Small intestine (tissue), 7 donors: ENCODE measurements at regions not wholly inside any gene's neighbourhood (a gene's known extent, or its start where the extent isn't known, plus 50 kb on each side); places are given as distances from the start of the nearest gene placed in this dataset.
"Not testable (repeated sequence)": the region's sequence is repeated elsewhere in the genome, so short reads cannot be mapped to it uniquely, and the experiment has no call there.

Experiments used
- DNase-seq, 2 donors: peaks; one replicate each; pipeline versions ENCODE4 v3.0.0 to v3.0.0-alpha.2; 2013
- FAIRE-seq: peaks from 2 replicates; lab custom pipeline; 2012; peaks lifted over from hg19 to GRCh38; lab: Jason Lieb, UNC
- H3K27ac ChIP-seq, 3 donors: one replicate each; pipeline ENCODE4 v1.5.1; 2013; ENCODE audit warnings: low read length in 2 of 3, mild to moderate bottlenecking in 2 of 3, control low read depth in 1 of 3, inconsistent platforms in 1 of 3, low read depth in 1 of 3, moderate library complexity in 1 of 3
- H3K27me3 ChIP-seq, 3 donors: one replicate each; pipeline ENCODE4 v1.6.1; 2013; ENCODE audit warnings: low read length in 3 of 3, inconsistent platforms in 1 of 3; ENCODE audit not compliant: control insufficient read depth in 3 of 3, insufficient read depth in 3 of 3
- H3K36me3 ChIP-seq, 3 donors: one replicate each; pipeline ENCODE4 v1.6.1; 2013; ENCODE audit warnings: low read length in 3 of 3, inconsistent platforms in 1 of 3, low read depth in 1 of 3, mild to moderate bottlenecking in 1 of 3, moderate library complexity in 1 of 3; ENCODE audit not compliant: control insufficient read depth in 3 of 3, insufficient read depth in 2 of 3
- H3K4me1 ChIP-seq, 3 donors: one replicate each; pipeline ENCODE4 v1.6.1; 2013; ENCODE audit warnings: low read length in 2 of 3, inconsistent platforms in 1 of 3, low read depth in 1 of 3, mild to moderate bottlenecking in 1 of 3, moderate library complexity in 1 of 3; ENCODE audit not compliant: control insufficient read depth in 3 of 3, insufficient read depth in 2 of 3
- H3K4me3 ChIP-seq, 3 donors: one replicate each; pipeline ENCODE4 v1.5.1; 2013; ENCODE audit warnings: low read length in 3 of 3, control low read depth in 1 of 3, inconsistent platforms in 1 of 3, low read depth in 1 of 3, mild to moderate bottlenecking in 1 of 3, moderate library complexity in 1 of 3
- H3K9me3 ChIP-seq, 2 donors: one replicate each; pipeline ENCODE4 v1.6.1; 2013; ENCODE audit warnings: low read depth in 1 of 2, low read length in 1 of 2; ENCODE audit not compliant: control insufficient read depth in 2 of 2, insufficient read depth in 1 of 2
- WGBS, 3 donors: extraction: QIAGEN DNeasy Blood & Tissue Kit; methylation state at CpG; one replicate each; pipeline ENCODE4 v1.1.7; 2013; 5-methylcytosine and 5-hydroxymethylcytosine counted together
- donor health status: healthy with polysubstance abuse.
- donor health status: control.
- donor health status: control.
- donor health status: Bipolar disorder and iron deficiency.
- donor health status: healthy.

GRCh38 chr3:161649900-161650484 lies 153.4 kb downstream of the OTOL1 start:
- no peak for FAIRE-seq
- H3K27me3 ChIP-seq: no peaks in the 10 kb centered on the region
- no peak overlapping the region for H3K4me3 ChIP-seq
- no peak for DNase-seq
- 52 to 76% (median 55%) methylated on average over 3 of the region's 3 CpGs for WGBS, 3 donors
- H3K36me3 ChIP-seq: no peaks in the 10 kb centered on the region
- no peaks in the 10 kb centered on the region for H3K9me3 ChIP-seq
- H3K4me1 ChIP-seq: no peaks in the 10 kb centered on the region
- no peak overlapping the region for H3K27ac ChIP-seq

GRCh38 chr3:161657786-161658185 lies 161.2 kb downstream of the OTOL1 start:
- WGBS, 3 donors: 72 to 84% (median 82%) methylated on average over 1 of the region's 1 CpG
- H3K9me3 ChIP-seq: no peaks in the 10 kb centered on the region
- H3K27me3 ChIP-seq: no peaks in the 10 kb centered on the region
- no peak overlapping the region for H3K4me3 ChIP-seq
- H3K27ac ChIP-seq: no peak overlapping the region
- DNase-seq: no peak
- H3K36me3 ChIP-seq: no peaks in the 10 kb centered on the region
- no peak for FAIRE-seq
- H3K4me1 ChIP-seq: no peaks in the 10 kb centered on the region

- 49 to 78% (median 56%) methylated on average over 2 of the region's 2 CpGs for WGBS, 3 donors
- H3K9me3 ChIP-seq: peaks cover 0 to 11% of the 10 kb centered on the region in 2 donors
- no peaks in the 10 kb centered on the region for H3K4me1 ChIP-seq
- no peak overlapping the region for H3K27ac ChIP-seq
- no peaks in the 10 kb centered on the region for H3K27me3 ChIP-seq
- FAIRE-seq (no peak), DNase-seq (no peak)
- H3K36me3 ChIP-seq: no peaks in the 10 kb centered on the region
- no peak overlapping the region for H3K4me3 ChIP-seq
Measured at GRCh38 chr3:161671141-161671540, 174.5 kb downstream of the OTOL1 start.

GRCh38 chr3:161672478-161672877 lies 175.9 kb downstream of the OTOL1 start:
- FAIRE-seq (no peak), DNase-seq (no peak)
- Histone ChIP-seq H3K27me3 (no peaks in the 10 kb centered on the region), H3K9me3 (peaks cover 0 to 11% of the 10 kb centered on the region in 2 donors), H3K36me3 (no peaks in the 10 kb centered on the region), H3K27ac (no peak overlapping the region), H3K4me1 (no peaks in the 10 kb centered on the region), H3K4me3 (no peak overlapping the region)
- WGBS, 3 donors: 60 to 80% (median 74%) methylated on average over 4 of the region's 4 CpGs

GRCh38 chr3:161673866-161674265 lies 177.3 kb downstream of the OTOL1 start:
- DNase-seq (no peak), FAIRE-seq (no peak)
- no peak overlapping the region for H3K4me3 ChIP-seq
- H3K4me1 ChIP-seq: no peaks in the 10 kb centered on the region
- WGBS, 3 donors: 62 to 87% (median 69%) methylated on average over 1 of the region's 1 CpG
- no peaks in the 10 kb centered on the region for H3K36me3 ChIP-seq
- no peaks in the 10 kb centered on the region for H3K27me3 ChIP-seq
- H3K27ac ChIP-seq: no peak overlapping the region
- H3K9me3 ChIP-seq: peaks cover 0 to 11% of the 10 kb centered on the region in 2 donors

- Histone ChIP-seq H3K27ac (no peak overlapping the region), H3K36me3 (no peaks in the 10 kb centered on the region), H3K4me3 (no peak overlapping the region), H3K4me1 (no peaks in the 10 kb centered on the region), H3K9me3 (peaks cover 0 to 11% of the 10 kb centered on the region in 2 donors), H3K27me3 (no peaks in the 10 kb centered on the region)
- no peak for FAIRE-seq
- no peak for DNase-seq
Measured at GRCh38 chr3:161674402-161674801, 177.8 kb downstream of the OTOL1 start.

GRCh38 chr3:161681831-161682230 lies 185.2 kb downstream of the OTOL1 start:
- not testable (repeated sequence) for H3K27me3 ChIP-seq, H3K4me1 ChIP-seq, H3K9me3 ChIP-seq, FAIRE-seq, DNase-seq, H3K27ac ChIP-seq, H3K4me3 ChIP-seq, H3K36me3 ChIP-seq
- 75 to 80% (median 77%) methylated on average over 6 of the region's 6 CpGs for WGBS, 3 donors

GRCh38 chr3:161682715-161683114 lies 186.1 kb downstream of the OTOL1 start:
- FAIRE-seq (no peak), DNase-seq (no peak)
- WGBS, 3 donors: 52 to 69% (median 67%) methylated on average over 2 of the region's 2 CpGs

More at GRCh38 chr3:161682715-161683114, 186.1 kb downstream of the OTOL1 start:
- H3K27me3 ChIP-seq: no peaks in the 10 kb centered on the region
- no peaks in the 10 kb centered on the region for H3K36me3 ChIP-seq
- H3K27ac ChIP-seq: no peak overlapping the region
- H3K9me3 ChIP-seq: no peaks in the 10 kb centered on the region
- H3K4me3 ChIP-seq: no peak overlapping the region
- no peaks in the 10 kb centered on the region for H3K4me1 ChIP-seq
